NOMO-1 treated with DMSO at 0.1 percent for 48 hours (cell line): ENCODE measurements at regions not wholly inside any gene's neighbourhood (a gene's known extent, or its start where the extent isn't known, plus 50 kb on each side); places are given as distances from the start of the nearest gene placed in this dataset.

Experiments
- DNase-seq: peaks from one replicate; lab custom pipeline; 2025; ENCODE audit not compliant: unreplicated experiment; lab: John Stamatoyannopoulos, UW

DNA sequence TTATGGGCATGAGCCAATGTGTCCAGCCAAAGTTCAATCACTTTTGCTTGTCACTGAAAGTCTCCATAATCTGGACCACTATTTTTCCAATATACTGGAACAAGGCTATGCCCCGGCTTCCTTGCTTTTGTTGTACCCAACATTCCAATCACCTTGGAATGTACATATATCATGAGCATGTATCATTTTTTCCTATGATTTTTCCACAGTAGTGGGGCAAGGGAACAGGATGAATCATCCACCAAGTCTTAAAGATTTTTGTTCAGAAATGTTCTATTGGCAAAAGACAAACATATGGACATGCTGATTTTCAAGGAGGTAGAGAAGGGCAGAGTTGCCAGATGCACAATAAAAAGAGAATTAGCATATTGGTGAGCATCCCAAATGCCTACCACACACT lies 548.1 kb upstream of the INTU start:
- DNase-seq = no peak

DNA sequence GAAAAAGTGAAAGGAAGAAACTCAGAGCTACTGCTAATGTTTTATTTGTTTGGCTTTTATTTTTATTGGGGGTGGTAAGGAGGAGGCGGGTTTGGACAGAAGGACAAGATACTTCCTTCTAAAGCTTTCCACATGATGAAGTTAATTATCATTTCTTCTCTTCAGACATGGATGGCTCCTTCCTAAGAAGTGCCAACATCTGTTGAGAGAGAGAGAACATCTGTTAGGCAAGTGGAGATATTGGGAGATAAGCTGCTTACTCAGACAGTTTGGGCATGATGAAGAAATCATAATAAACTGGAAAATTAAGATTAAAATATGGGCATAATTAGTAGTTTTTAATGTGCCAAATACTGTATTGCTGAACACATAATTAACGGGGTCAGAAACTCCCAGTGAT lies 535.7 kb upstream of the INTU start:
- DNase-seq = no peak

DNA sequence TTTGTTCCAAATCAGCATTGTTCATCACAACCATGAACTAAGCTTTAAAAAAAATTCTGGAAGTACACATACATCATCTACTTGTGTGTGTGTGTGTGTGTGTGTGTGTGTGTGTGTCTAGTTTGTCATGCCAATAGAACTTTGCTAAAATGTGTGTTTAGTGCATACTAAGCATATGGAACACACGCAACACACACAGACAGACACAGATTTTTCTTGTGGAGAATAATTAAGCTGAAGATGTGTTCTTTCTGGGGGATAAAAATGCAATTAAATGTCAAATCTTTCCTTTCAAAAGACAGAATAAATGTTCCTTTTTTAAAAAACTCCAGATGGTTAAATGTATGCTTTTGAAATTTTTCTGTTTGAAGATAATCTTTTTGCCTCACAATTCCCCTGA lies 530.4 kb upstream of the INTU start:
- DNase-seq = no peak

DNA sequence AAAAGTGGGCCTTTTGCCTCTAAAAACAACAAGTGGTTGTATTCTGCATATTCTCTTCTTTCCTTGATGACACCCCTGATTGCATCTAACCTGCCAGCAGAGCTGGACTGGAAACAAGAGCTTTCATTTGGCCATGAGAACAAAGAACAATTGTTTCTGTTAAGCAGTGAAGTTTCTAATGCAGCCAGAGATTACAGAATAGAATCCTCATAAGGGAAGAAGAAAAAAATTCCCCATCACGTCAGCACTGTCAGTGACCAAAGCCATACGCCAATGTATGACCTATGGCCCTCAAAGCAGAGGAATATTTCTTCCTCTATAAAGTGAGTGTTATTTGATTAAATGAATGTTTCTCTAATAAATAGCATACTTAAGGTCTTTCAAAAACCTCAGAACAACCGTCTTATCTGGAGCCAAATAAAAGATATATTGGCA lies 529.1 kb upstream of the INTU start:
- no peak for DNase-seq

DNA sequence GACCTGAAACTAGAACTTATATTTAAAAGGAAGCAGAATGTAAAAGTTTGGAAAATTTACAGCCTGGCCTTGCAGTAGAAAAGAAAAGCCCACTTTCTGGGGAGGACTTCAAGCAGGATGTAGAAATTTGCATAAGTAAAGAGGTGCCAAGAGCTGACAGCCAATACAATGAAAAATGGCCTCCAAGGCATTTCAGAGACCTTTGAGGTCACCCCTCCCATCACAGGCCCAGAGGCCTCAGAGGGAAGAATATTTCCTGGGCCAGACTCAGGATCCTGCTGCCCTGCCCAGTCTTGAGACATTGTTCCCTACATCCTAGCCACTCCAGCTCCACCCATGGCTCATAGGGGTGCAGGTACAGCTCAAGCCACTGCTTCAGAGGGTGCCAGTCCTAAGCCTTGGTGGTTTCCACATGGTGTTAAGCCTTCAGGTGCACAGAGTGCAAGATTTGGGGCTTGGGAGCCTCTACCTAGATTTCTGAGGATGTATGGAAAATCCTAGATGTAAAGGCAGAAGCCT lies 518.9 kb upstream of the INTU start:
- no peak for DNase-seq

DNA sequence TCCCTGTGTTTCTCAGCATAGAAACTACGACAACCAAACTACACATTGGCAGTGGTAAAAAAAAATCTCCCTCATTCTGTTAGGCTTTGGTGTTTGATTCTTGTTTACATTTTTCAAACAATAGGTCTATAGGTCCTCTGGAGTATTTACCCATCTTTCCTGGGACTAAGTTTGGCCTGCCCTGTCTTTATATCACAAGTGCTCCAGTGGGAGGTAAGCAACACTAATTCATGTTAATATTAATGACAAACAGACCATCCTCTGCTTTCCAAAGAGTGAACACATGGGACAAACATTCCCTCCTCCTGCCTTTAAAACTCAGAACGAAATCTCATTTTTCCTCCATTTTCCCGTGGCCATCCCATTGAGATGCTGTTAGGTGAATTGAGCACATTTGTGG lies 514.1 kb upstream of the INTU start:
- no peak for DNase-seq

DNA sequence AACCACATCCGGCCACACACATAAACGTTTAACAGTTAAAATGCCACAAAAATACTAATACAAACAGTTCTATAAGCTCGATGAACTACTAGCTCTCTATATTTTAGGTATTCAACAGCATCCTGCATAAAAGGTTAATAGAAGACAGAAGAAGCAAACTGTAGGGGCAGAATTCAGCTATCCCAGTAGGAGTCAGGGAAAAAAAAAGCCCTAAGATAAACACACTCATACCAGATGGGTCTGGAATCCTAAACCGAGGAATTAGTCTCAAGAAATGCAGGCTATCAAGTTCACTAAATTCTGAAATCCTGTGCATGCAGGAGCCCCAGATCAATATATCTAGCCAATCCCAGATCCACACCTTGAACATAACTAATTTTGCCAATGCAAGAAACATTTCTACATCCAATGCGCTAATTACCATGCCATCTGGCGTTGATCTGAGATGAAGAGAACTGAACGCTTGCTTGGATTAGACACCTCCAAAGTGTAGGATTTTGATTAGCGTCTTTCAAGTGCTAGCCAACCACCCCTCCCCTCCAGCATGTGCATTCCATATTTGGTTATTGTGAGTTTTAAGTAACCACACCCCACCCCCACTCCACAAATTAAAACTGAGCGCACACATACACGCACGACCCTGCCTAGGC lies 512.2 kb upstream of the INTU start:
- DNase-seq = no peak

DNA sequence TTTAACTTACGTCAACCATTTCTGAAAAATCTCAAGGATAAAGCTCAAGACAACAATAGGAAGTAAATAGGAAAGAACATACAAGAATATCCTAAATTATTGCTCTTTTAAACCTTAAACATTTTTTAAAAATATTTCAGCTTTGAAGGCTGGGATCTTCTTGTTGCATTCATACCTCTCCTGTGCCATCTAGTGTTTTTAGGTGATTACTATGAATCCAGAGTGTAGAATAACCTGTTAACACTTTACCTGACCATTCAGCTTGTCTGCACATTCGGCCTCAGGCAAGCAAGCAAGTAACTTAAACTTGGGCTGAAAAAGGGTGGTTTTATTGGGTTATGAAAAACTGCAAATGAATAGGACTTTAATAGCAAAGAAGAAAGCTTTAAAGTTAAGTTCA lies 507.8 kb upstream of the INTU start:
- DNase-seq = no peak

DNA sequence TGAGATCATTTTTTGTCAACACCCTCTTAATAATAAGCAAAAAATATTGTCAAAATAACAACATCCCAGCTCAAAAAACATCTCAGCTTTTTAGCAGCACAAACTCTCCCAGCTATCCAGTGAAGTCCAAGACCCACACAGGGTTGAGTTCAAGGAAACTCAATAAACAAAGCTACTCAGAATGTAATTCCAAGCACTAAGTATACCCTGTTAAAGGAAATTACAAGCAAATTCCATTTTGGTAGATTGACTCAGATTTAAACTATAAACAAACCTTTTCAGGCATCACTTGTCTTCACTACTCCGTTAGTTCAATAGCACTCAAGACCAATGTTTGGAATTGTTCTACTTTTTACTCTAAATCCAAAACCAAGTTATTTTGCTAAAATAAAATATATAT lies 506.0 kb upstream of the INTU start:
- DNase-seq = no peak

DNA sequence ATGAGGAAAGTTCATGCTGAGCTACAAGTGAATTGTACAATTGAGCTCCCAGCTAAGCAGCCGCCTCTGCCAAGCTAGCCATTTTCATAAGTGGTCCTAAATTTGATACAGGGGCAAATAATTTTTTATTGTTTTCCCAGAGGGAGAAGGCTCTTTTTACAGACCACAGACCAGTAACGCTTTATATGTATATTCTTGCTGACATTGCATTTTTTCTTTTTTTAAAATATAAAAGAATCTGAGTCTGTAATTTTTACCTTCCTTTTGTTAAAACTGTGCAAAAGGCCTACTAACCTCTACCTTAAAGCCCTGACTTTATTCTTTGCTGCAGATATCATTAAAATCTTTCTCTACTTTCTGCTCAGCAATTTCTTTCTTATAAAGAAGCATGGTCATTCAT lies 501.2 kb upstream of the INTU start:
- no peak for DNase-seq

DNA sequence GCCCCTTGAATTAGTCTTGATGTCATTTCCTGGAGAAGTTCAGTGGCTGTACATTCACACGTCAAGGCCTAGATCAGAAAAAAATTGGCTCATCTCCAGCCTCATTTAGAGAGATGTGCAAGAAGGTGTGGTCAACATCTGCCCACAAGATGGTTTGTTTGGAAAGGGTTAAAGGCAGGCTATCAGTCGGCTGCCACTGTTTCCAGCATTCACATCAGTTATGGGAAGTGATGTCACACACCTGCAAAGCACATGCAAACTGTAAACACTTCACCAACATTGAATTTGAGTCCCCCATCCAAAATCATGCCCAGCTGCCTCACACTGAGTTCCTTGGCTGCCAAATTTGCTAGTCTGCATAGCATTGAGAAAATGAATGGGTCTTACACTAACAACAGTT lies 498.3 kb upstream of the INTU start:
- DNase-seq = no peak

DNA sequence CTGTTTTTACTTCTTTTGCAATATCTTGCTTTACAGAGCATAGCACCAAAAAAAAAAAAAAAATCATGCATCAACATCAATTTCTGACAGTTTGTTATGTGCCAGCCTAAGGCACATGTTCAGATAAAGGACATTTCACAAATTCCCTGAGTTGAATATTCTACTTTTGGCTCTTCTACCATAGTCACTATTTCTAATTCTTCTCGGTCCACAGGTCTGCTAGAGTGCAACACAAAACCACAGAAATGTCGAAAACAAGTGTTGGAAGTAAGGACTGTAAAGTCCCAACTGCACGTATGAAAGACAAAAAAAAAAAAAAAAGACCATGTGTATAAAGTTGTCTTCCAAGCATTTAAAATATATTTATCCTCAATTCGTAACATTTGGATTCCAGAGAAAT lies 494.2 kb upstream of the INTU start:
- no peak for DNase-seq

DNA sequence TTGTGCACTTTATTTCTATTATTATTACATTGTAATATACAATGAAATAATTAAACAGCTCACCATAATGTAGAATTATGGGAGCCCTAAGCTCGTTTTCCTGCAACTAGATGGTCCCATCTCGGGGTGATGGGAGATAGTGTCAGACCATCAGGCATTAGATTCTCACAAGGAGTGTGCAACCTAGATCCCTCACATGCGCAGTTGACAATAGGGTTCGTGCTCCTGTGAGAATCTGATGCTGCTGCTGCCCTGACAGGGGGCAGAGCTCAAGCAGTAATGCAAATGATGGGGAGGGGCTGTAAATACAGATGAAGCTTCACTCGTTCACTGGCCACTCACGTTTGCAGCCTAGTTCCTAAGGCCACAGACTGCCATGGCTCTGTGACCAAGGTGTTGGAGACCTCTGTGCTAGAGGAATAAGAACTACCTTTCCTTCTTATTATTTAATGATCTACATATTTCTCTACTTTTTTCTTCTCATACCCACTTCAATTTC lies 492.9 kb upstream of the INTU start:
- no peak for DNase-seq

DNA sequence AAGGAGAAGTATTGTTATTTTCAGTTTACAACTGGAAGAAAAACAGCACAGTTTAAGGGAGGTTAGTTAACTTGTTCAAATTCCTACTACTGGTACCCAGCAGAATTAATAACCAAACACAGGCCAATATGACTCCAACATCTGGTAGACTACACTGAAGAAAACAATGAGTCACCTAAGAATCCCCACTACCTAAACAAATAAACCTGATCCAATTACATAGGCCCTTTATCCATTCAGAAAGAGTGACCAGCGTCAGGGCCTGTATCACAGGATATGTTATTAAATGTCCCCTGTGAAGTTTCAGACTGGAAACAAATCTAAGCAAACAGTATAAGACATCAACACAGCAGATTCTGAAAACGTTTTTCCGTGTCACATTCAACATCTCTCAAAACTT lies 492.5 kb upstream of the INTU start:
- DNase-seq = no peak

DNA sequence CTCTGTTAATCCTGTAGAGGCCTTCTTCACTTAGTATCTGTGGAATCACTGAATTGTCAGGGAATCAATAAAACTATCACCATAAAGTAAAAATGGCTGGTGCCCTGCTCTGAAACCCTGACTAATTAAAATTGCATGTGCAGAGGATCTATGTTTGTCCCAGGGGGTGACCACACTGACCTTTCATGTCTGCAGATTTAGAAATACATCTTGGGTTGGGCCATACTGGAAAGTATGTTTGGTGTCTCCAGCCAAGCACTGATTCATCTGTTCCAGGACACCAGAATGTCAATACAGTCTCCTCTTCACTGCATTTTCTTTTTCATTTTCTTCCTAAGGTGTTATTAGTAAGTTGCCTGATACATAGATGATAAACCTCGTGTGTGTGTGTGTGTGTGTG lies 490.9 kb upstream of the INTU start:
- no peak for DNase-seq

DNA sequence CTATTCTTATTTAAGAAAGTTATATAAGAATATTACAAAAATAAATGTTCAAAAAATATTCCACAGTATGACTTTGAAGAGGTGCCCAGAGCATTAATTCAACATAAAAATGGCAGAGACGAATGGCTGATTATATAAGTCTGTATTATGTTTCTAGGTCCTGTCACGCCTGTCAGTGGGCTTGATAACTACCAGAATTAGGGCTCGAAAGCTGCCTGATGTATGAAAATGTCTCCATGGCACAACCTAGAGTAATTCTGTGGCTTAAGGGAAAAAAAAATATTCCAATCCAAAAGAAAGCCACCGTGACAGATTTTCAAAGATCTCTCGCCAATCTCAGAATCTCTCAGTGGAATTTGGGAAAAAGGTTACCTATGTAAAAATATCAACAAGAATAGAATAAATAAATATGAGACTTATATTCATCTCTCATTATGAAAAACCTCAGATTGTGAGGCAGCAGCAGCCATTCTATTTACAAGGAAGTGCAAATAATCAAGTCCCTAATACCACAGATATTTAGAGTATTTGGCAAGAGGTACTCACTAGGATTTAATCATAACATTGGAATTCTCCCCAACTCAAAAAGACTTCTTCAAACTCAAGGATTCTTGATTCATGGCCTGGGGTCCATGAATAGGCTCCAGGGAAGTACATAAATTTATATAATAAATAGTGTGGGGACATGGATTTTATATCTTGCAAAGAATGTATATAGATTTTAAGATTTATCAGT lies 489.1 kb upstream of the INTU start:
- DNase-seq = no peak

DNA sequence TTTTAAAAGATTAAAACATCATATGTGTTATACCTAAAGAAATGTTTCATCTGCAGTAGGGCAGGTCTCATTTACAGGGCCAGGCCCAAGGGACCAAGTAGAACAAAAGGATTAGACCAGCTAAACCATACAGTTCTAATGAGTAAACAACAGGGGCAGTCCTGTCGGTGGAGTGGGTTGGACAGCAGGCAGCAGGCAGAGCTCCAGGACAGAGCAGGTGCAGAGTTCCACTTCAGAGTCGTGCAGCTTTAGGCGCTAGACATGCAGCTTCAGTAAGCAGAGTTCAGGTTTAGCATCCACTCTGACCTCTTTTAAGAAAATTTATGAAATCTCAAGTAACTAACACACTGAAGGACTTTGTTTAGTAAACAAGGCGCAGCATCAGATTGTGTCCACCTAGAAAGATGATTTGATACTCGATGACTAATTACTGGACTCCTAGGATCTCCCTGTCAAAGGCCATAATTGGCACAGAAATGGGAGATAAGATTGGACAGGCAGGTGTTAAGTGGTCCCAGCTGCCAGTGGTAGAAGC lies 487.7 kb upstream of the INTU start:
- no peak for DNase-seq

DNA sequence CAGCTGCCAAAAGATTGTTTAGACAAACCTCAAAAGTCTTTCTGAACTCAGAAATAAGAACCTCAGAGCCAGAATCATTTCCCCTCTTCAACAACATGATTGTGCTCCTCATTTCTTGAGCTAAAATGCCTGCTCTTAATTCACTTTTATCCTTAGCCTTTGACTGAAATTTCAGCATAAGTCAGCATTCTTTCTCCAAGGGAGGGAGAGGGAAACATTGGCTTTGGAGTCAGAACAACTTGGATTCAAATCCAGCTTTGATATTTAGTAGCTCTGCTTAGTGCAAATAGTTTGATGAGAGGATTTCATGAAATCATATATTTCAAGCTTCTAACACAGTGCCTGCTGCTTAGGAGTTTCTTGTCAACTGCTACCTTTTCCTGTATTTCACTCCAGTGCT lies 484.6 kb upstream of the INTU start:
- DNase-seq = no peak

DNA sequence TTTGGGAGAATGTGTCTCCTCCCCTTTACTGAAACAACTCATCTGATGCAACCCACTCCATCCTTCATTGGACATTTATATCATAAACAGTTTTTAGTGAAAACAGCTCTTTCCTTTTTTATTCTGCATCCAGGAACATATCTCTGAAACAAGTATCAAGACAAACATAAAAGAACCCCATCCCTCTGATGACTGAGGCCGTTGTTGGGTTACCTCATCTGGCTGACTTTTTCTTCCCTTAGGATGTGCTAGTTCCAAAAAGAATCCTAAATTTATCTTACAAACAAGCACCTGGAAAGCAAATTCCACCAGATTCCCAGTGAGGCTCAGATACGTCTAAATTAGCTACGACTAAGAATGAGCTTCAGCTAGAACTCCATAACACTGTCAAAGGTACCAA lies 483.7 kb upstream of the INTU start:
- no peak for DNase-seq

DNA sequence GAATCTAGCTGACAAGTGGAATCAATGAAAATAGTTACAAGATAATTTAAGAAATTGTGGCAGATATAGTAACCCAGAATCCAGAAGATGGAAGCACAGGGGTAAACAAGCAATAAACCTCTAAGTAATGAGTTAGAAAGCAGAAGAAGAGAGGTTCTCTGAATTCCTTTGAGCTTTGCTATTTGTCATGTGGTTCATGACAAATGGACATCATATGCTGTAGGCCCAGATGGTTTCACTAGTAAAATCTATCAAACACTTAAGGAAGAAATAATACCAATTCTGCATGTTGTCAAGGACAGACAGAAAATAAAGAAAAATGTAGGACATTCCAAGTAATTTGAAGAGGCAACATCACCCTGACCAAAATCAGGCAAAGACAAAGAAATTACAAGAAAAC lies 480.8 kb upstream of the INTU start:
- no peak for DNase-seq

DNA sequence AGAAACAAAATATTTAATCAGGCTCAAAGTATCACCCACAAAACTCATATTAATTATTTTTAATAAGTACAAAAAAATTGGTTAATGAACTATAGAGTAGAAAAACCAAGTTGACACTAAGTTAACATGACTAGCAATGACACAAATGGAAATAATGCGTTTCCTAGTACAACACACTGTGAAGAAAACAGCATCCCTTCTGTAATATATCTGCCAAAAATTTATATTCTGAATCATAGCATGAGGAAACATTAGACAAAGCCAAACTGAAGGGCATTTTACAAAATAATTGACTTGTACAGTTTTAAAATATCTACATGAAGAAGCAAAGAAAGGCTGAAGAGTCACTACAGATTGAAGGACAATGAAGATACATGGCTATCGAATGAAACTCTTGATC lies 477.6 kb upstream of the INTU start:
- no peak for DNase-seq

DNA sequence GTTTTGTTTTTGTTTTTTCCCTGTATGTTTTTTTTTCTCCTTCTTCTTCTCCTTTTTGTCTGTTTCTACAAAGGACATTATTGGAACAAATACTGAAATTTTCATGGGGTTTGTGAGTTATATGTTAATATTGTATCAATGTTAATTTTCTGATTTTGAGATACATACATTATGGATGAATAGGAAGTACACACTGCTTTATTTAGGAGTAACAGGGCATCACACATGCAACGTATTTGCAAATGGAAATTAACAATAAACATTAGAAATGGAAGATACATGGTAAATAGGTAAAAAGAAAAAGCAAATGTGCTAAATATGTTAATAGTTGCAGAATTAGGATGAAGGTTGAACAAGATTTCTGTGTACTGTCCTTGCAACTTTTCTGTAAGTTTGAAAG lies 477.2 kb upstream of the INTU start:
- no peak for DNase-seq
